ENCODE measurements at regions not wholly inside any gene's neighbourhood (a gene's known extent, or its start where the extent isn't known, plus 50 kb on each side); places are given as distances from the start of the nearest gene placed in this dataset.

GRCh38 chrX:44447214-44447613, 95.4 kb downstream of the FUNDC1 start (continued):
- TF ChIP-seq, protein P1, sequence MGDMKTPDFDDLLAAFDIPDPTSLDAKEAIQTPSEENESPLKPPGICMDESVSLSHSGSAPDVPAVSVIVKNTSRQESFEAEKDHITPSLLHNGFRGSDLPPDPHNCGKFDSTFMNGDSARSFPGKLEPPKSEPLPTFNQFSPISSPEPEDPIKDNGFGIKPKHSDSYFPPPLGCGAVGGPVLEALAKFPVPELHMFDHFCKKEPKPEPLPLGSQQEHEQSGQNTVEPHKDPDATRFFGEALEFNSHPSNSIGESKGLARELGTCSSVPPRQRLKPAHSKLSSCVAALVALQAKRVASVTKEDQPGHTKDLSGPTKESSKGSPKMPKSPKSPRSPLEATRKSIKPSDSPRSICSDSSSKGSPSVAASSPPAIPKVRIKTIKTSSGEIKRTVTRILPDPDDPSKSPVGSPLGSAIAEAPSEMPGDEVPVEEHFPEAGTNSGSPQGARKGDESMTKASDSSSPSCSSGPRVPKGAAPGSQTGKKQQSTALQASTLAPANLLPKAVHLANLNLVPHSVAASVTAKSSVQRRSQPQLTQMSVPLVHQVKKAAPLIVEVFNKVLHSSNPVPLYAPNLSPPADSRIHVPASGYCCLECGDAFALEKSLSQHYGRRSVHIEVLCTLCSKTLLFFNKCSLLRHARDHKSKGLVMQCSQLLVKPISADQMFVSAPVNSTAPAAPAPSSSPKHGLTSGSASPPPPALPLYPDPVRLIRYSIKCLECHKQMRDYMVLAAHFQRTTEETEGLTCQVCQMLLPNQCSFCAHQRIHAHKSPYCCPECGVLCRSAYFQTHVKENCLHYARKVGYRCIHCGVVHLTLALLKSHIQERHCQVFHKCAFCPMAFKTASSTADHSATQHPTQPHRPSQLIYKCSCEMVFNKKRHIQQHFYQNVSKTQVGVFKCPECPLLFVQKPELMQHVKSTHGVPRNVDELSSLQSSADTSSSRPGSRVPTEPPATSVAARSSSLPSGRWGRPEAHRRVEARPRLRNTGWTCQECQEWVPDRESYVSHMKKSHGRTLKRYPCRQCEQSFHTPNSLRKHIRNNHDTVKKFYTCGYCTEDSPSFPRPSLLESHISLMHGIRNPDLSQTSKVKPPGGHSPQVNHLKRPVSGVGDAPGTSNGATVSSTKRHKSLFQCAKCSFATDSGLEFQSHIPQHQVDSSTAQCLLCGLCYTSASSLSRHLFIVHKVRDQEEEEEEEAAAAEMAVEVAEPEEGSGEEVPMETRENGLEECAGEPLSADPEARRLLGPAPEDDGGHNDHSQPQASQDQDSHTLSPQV (IDR thresholded peaks at IDR 0.05): no peak
- TF ChIP-seq IKZF1 (conservative IDR thresholded peaks at IDR 0.05) (no peak), NR2F1 (conservative IDR thresholded peaks at IDR 0.05) (no peak), CBX5 (IDR thresholded peaks at IDR 0.05; ENCODE audit: low read depth) (no peak)

GRCh38 chrX:44440006-44440405, 96.5 kb upstream of the EFHC2 start:
- RAD21 ChIA-PET (ENCODE audit: unreplicated experiment): no interaction called here
- in situ Hi-C loops (cut with MboI) (no loop called here), intact Hi-C loops (cut with micrococcal nuclease; ENCODE audit: unreplicated experiment) (no loop called here)
- TF ChIP-seq ZNF622 (IDR thresholded peaks at IDR 0.05) (no peak), BCL11A (IDR thresholded peaks at IDR 0.05; ENCODE audit: low read depth, low read length) (no peak), ESRRA (IDR thresholded peaks at IDR 0.05; ENCODE audit: low read length) (no peak), RCOR1 (conservative IDR thresholded peaks at IDR 0.05; ENCODE audit: low read depth, low read length) (no peak), LARP7 (IDR thresholded peaks at IDR 0.05) (no peak), EGR1 (IDR thresholded peaks at IDR 0.05; ENCODE audit: borderline replicate concordance in 1 of 2, low read depth in 2 of 2, low read length in 2 of 2) (no peak), RBBP5 (conservative IDR thresholded peaks at IDR 0.05) (no peak), TCF7 (IDR thresholded peaks at IDR 0.05; ENCODE audit: borderline replicate concordance) (no peak), KAT2A (conservative IDR thresholded peaks at IDR 0.05; ENCODE audit: control insufficient read depth, low read depth, low read length) (no peak), IRF3 (IDR thresholded peaks at IDR 0.05) (no peak), RB1 (IDR thresholded peaks at IDR 0.05; ENCODE audit: borderline replicate concordance) (no peak), MYC (IDR thresholded peaks at IDR 0.05; ENCODE audit: insufficient read depth, insufficient read length, insufficient replicate concordance, low read length, severe bottlenecking) (no peak)
- TF ChIP-seq, protein P1 (IDR thresholded peaks at IDR 0.05): no peak

More at GRCh38 chrX:44440006-44440405, 96.5 kb upstream of the EFHC2 start:
- no peaks in the 10 kb centered on the region for H4K20me1 ChIP-seq (ENCODE audit: control insufficient read depth, insufficient read depth)
- no TSS peak for BruUV-seq (replicated peaks)
- no peaks in the 10 kb centered on the region for H3K79me2 ChIP-seq (ENCODE audit: control insufficient read depth, insufficient read depth, low read length)
- FAIRE-seq: no peak
- H3K27ac ChIP-seq (ENCODE audit: control insufficient read depth, insufficient read depth): no peak overlapping the region
- ChIA-PET SMC1A (ENCODE audit: uncharacterized antibody, unreplicated experiment) (no interaction called here), CTCF (no interaction called here), POLR2A (no interaction called here)
- no peak overlapping the region for H3K4me2 ChIP-seq (ENCODE audit: control insufficient read depth, insufficient read depth)
- H3K36me3 ChIP-seq (ENCODE audit: control insufficient read depth in 2 of 2, insufficient read depth in 2 of 2, low read length in 1 of 2): no peaks in the 10 kb centered on the region
- no peak overlapping the region for H3K9ac ChIP-seq (ENCODE audit: control insufficient read depth, insufficient read depth, low read length)
- WGBS (ENCODE audit: insufficient coverage, insufficient replicate concordance, low lambda C conversion rate, missing lambda C conversion rate): 0% methylated on average over 2 of the region's 2 CpGs
- no peak for DNase-seq (ENCODE audit: low read depth, low spot score)
- H3K4me3 ChIP-seq: no peak overlapping the region
- H2AFZ ChIP-seq (ENCODE audit: control insufficient read depth, low read depth, low read length): no peak overlapping the region
- no peaks in the 10 kb centered on the region for H3K9me3 ChIP-seq (replicated peaks; ENCODE audit: control insufficient read depth, insufficient read depth, low read length)
- ATAC-seq: no peak
- no peaks in the 10 kb centered on the region for H3K27me3 ChIP-seq (replicated peaks in 1 of 2; ENCODE audit: control insufficient read depth in 2 of 2, insufficient read depth in 2 of 2, low read length in 1 of 2)
- no peaks in the 10 kb centered on the region for H3K4me1 ChIP-seq (ENCODE audit: control insufficient read depth, insufficient read depth, low read length)
